ENCODE measurements at regions not wholly inside any gene's neighbourhood (a gene's known extent, or its start where the extent isn't known, plus 50 kb on each side); places are given as distances from the start of the nearest gene placed in this dataset.

GRCh38 chr19:33878030-33878544 is 81.4 kb downstream of the KCTD15 start:
- intact Hi-C loops (cut with DNase I; ENCODE audit: low total_unique reads), result no loop called here
- H3K4me1 ChIP-seq, result peaks cover 0 to 6% (median 4%) of the 10 kb centered on the region in 4 donors
- no peaks in the 10 kb centered on the region for H3K9me3 ChIP-seq
- no peaks in the 10 kb centered on the region for H3K36me3 ChIP-seq
- no peak for TF ChIP-seq POLR2A (IDR thresholded peaks at IDR 0.05)
- TF ChIP-seq, protein P1, sequence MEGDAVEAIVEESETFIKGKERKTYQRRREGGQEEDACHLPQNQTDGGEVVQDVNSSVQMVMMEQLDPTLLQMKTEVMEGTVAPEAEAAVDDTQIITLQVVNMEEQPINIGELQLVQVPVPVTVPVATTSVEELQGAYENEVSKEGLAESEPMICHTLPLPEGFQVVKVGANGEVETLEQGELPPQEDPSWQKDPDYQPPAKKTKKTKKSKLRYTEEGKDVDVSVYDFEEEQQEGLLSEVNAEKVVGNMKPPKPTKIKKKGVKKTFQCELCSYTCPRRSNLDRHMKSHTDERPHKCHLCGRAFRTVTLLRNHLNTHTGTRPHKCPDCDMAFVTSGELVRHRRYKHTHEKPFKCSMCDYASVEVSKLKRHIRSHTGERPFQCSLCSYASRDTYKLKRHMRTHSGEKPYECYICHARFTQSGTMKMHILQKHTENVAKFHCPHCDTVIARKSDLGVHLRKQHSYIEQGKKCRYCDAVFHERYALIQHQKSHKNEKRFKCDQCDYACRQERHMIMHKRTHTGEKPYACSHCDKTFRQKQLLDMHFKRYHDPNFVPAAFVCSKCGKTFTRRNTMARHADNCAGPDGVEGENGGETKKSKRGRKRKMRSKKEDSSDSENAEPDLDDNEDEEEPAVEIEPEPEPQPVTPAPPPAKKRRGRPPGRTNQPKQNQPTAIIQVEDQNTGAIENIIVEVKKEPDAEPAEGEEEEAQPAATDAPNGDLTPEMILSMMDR (IDR thresholded peaks at IDR 0.05), result no peak
- WGBS, 5 donors, result 75 to 83% (median 80%) methylated on average over 13 of the region's 13 CpGs
- no peak overlapping the region for H3K4me3 ChIP-seq
- H3K27ac ChIP-seq, result no peak overlapping the region
- peaks cover 0 to 3% (median 0%) of the 10 kb centered on the region in 3 donors for H3K27me3 ChIP-seq
- DNase-seq, result no peak

DNA sequence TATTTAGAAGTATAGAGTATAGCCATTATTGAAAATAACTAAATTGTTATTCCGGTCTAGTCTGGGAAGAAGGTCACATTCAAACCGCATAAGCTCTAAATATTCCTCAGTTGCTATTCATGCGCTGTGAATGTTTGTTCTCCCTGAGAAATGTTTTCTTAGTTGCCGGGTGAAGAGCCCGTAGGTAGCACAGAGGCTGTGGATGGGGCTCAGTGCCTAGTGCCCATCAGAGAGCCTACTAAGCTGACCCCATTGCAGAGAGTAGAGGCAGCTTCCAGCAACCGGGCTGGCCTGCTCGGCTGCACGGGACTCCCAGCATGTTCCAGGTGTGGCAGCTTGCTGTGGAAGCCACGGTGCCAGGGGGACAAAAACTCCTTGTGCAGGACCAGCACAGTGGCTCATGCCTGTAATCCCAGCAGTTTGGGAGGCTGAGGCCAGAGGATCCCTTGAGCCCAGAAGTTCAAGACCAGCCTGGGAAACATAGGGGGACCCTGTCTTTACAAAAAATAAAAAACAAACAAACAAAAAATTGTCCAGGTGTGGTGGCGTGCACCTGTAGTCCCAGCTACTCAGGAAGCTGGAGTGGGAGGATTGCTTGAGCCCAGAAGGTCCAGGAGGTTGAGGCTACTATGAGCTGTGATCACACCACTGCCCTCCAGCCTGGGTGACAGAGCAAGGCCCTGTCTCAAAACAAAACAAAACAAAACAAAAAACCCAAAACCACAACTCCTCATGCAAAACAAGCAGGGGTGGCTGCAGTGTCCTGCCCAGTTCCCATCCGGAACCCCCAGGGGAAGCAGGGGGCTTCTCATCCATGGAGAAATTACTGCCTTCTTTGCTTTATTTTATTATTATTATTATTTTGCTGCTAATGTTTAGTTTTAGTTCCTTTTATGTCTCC is 82.5 kb downstream of the KCTD15 start:
- no peaks in the 10 kb centered on the region for H3K9me3 ChIP-seq
- WGBS, 5 donors, result 67 to 74% (median 71%) methylated on average over 7 to 11 of the region's 11 CpGs
- intact Hi-C loops (cut with DNase I; ENCODE audit: low total_unique reads), result no loop called here
- H3K27me3 ChIP-seq, result peaks cover 0 to 3% (median 0%) of the 10 kb centered on the region in 3 donors
- DNase-seq, result no peak
- no peaks in the 10 kb centered on the region for H3K36me3 ChIP-seq
- peak overlapping the region in 2 of 5 donors; percentile 1 to 61 for H3K27ac ChIP-seq
- TF ChIP-seq POLR2A (IDR thresholded peaks at IDR 0.05) (no peak), EP300 (IDR thresholded peaks at IDR 0.05) (no peak), POLR2AphosphoS5 (IDR thresholded peaks at IDR 0.05) (no peak)
- TF ChIP-seq, protein P1 (IDR thresholded peaks at IDR 0.05), result no peak
- no peak overlapping the region for H3K4me3 ChIP-seq
- peaks cover 2 to 15% (median 12%) of the 10 kb centered on the region in 4 donors for H3K4me1 ChIP-seq

DNA sequence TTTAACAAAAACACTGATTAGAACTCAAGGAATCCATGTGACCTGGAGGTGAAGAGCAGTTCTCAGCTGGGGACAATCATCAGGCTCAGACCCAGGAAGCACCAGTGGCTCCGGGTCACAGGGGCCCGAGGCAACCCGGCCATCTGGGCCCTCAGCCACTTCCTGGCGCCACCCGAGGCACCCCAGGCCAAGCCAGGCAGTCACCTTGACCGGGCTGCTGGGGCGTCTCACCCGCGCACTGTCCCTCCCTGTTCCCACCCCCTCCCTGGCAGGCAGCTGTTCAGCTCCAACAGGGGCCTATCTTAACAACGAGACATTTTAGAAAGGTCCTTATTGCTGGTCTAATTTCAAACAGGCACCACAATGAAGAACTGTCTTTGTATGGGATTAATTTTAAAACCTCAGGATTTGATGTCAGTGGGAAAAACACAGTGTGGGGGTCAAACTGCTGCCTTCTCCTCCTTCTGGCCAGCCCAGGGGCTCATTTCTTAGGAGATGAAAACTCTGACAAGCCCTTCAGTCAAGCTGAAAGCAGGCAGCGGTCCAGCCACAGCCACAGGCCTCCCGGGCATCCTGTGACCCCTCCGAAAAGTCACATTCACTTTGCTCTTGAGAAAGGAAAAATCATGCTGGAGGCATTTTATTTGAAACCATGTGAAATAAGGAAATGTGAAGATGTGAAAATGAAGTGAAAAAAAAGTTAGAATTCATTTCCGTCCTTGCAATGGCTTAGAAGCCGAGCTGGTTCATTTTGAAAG is 83.3 kb downstream of the KCTD15 start:
- Histone ChIP-seq H3K9me3 (no peaks in the 10 kb centered on the region), H3K4me1 (peaks cover 6 to 18% (median 15%) of the 10 kb centered on the region in 4 donors), H3K27me3 (peaks cover 0 to 3% (median 0%) of the 10 kb centered on the region in 3 donors), H3K27ac (peak overlapping the region in 3 of 5 donors; percentile 1 to 61 (median 33)), H3K36me3 (no peaks in the 10 kb centered on the region), H3K4me3 (no peak overlapping the region)
- intact Hi-C loops (cut with DNase I; ENCODE audit: low total_unique reads), result no loop called here
- TF ChIP-seq, protein P1 (IDR thresholded peaks at IDR 0.05), result no peak
- TF ChIP-seq POLR2A (IDR thresholded peaks at IDR 0.05) (no peak), EP300 (IDR thresholded peaks at IDR 0.05) (no peak), POLR2AphosphoS5 (IDR thresholded peaks at IDR 0.05) (no peak)
- WGBS, 5 donors, result 48 to 54% (median 51%) methylated on average over 15 of the region's 15 CpGs
- no peak for DNase-seq

DNA sequence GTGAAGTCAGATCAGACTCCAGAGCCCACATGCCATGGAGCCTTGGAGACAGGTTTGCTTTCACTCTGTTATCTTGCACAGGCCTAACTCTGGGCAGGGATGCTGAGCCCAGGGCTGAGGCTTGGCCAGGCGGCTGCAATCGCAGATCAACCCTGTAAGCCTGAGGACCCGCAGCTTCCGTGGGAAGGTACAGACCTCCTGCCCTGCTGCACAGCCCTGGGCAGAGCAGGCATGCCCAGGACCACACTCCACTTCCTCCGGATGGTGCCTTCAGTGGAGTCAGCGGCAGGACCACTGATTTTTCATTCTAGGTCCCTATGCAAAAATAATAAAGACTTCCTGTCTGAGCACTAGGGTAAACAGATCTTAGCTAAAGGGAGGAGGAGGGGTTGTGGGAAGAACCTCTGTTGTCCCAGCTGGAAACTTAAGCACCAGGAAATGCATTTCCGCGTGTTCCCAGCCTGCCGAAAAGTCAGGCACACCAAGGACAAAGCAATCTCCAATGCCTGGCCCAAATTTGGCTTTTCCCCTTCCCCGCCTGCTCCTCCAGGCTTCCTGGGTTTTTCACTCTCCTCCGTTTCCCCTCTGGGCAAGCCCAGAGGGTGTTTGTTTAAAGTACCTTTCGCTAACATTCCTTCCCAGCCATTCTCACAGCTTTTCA is 87.3 kb downstream of the KCTD15 start:
- peak in 1 of 2 donors; percentile 81 for DNase-seq
- Histone ChIP-seq H3K27me3 (peaks cover 0 to 7% (median 0%) of the 10 kb centered on the region in 3 donors), H3K27ac (peak overlapping the region; percentile 16 to 57 (median 52)), H3K36me3 (no peaks in the 10 kb centered on the region), H3K9me3 (no peaks in the 10 kb centered on the region), H3K4me1 (peaks cover 6 to 18% (median 15%) of the 10 kb centered on the region in 4 donors), H3K4me3 (peak overlapping the region in 2 of 4 donors; percentile 6 to 21)
- 2 to 8% (median 5%) methylated on average over 12 of the region's 12 CpGs for WGBS, 5 donors
- TF ChIP-seq POLR2AphosphoS5 (IDR thresholded peaks at IDR 0.05), result peak in 2 of 3 donors; percentile 5 to 27
- TF ChIP-seq, protein P1 (IDR thresholded peaks at IDR 0.05), result no peak
- intact Hi-C loops (cut with DNase I; ENCODE audit: low total_unique reads), result no loop called here

All from stomach (tissue), 8 donors.